Body of pancreas (tissue), 4 donors: ENCODE measurements at regions not wholly inside any gene's neighbourhood (a gene's known extent, or its start where the extent isn't known, plus 50 kb on each side); places are given as distances from the start of the nearest gene placed in this dataset.
"Not testable (repeated sequence)": the region's sequence is repeated elsewhere in the genome, so short reads cannot be mapped to it uniquely, and the experiment has no call there.

Experiments used
- ATAC-seq: fragments of 150-250 bp; one replicate; pipeline ENCODE4 v1.9.1; 2016
- DNase-seq, 4 donors: peaks; one replicate each; pipeline ENCODE4 v3.0.0-alpha.2; 2019
- H3K27ac ChIP-seq, 4 donors: fragments of 200-600 bp; sonication (generic); 1 replicate in 3 of 4; 2 replicates in 1 of 4; pipeline versions ENCODE4 v1.5.1 to v1.6.1; 2016 to 2019; ENCODE audit warnings: mild to moderate bottlenecking in 1 of 4, mixed read lengths in 1 of 4, moderate library complexity in 1 of 4
- H3K27me3 ChIP-seq, 2 donors: fragments of 200-600 bp; sonication (generic); one replicate each; pipeline ENCODE4 v1.6.0; 2016; ENCODE audit warnings: mild to moderate bottlenecking in 1 of 2
- H3K36me3 ChIP-seq, 2 donors: fragments of 200-600 bp; sonication (generic); replicated peaks in 1 of 2; 2 replicates each; pipeline ENCODE4 v1.5.1; 2016; ENCODE audit warnings: low read depth in 2 of 2; ENCODE audit not compliant: insufficient read depth in 1 of 2
- H3K4me1 ChIP-seq: fragments of 200-600 bp; sonication (generic); one replicate; pipeline ENCODE4 v1.6.0; 2016
- H3K4me3 ChIP-seq, 2 donors: fragments of 200-600 bp; sonication (generic); 1 replicate in 1 of 2; 2 replicates in 1 of 2; pipeline ENCODE4 v1.5.1; 2016 to 2019
- H3K9me3 ChIP-seq, 3 donors: fragments of 200-600 bp; sonication (generic); 1 replicate in 2 of 3; 2 replicates in 1 of 3; pipeline ENCODE4 v1.5.1; 2016
- CTCF ChIP-seq, 7 experiments: fragments of 450-650 bp in 4 of 7; fragments of 200-600 bp in 3 of 7; sonication (generic) in 3 of 7; IDR thresholded peaks; one replicate each; pipeline ENCODE4 v1.5.1; 2016 to 2019; ENCODE audit warnings: antibody characterized with exemption in 7 of 7
- POLR2A ChIP-seq, 3 donors: fragments of 450-650 bp; IDR thresholded peaks; one replicate each; pipeline ENCODE4 v1.6.1; 2016; ENCODE audit warnings: antibody characterized with exemption in 3 of 3, mild to moderate bottlenecking in 2 of 3
- WGBS, 2 donors: methylation state at CpG; one replicate each; pipeline ENCODE4 v1.1.5; 2017; 5-methylcytosine and 5-hydroxymethylcytosine counted together
- intact Hi-C: fragments of 100-400 bp; cut with DNase I; formaldehyde crosslinking; loops from one replicate; pipeline ENCODE4 v1.15.1; 2023

- 78 to 83% methylated on average over 1 of the region's 1 CpG for WGBS, 2 donors
- H3K27ac ChIP-seq = no peak overlapping the region
- TF ChIP-seq POLR2A (IDR thresholded peaks at IDR 0.05) (no peak), CTCF (IDR thresholded peaks at IDR 0.05) (no peak)
- ATAC-seq (no peak), DNase-seq (no peak)
- no peaks in the 10 kb centered on the region for H3K9me3 ChIP-seq
- H3K27me3 ChIP-seq = no peaks in the 10 kb centered on the region
- H3K4me1 ChIP-seq = no peaks in the 10 kb centered on the region
- H3K36me3 ChIP-seq = no peaks in the 10 kb centered on the region
- intact Hi-C loops = no loop called here
- H3K4me3 ChIP-seq = no peak overlapping the region
Observed at GRCh38 chr5:87136733-87137132, 130.9 kb upstream of the RASA1 start.

GRCh38 chr5:87137283-87137682 lies 130.4 kb upstream of the RASA1 start:
- no peak for TF ChIP-seq POLR2A (IDR thresholded peaks at IDR 0.05)
- TF ChIP-seq CTCF (IDR thresholded peaks at IDR 0.05) = no peak
- Histone ChIP-seq H3K27ac (no peak overlapping the region), H3K36me3 (no peaks in the 10 kb centered on the region), H3K4me3 (no peak overlapping the region), H3K27me3 (no peaks in the 10 kb centered on the region), H3K4me1 (no peaks in the 10 kb centered on the region), H3K9me3 (no peaks in the 10 kb centered on the region)
- 78 to 86% methylated on average over 3 of the region's 3 CpGs for WGBS, 2 donors
- DNase-seq = peak in 1 of 4 donors; percentile 5
- intact Hi-C loops = no loop called here
- no peak for ATAC-seq

- H3K9me3 ChIP-seq = no peaks in the 10 kb centered on the region
- no peak for TF ChIP-seq POLR2A (IDR thresholded peaks at IDR 0.05)
- no peak for TF ChIP-seq CTCF (IDR thresholded peaks at IDR 0.05)
- H3K36me3 ChIP-seq = no peaks in the 10 kb centered on the region
- no peaks in the 10 kb centered on the region for H3K4me1 ChIP-seq
- 41 to 49% methylated on average over 2 of the region's 2 CpGs for WGBS, 2 donors
- DNase-seq = no peak
- H3K4me3 ChIP-seq = no peak overlapping the region
- H3K27ac ChIP-seq = no peak overlapping the region
- intact Hi-C loops = no loop called here
- no peaks in the 10 kb centered on the region for H3K27me3 ChIP-seq
- ATAC-seq = no peak
Observed at GRCh38 chr5:87138091-87138805, 129.4 kb upstream of the RASA1 start.

GRCh38 chr5:87139795-87140194 lies 127.9 kb upstream of the RASA1 start:
- no peaks in the 10 kb centered on the region for H3K4me1 ChIP-seq
- H3K9me3 ChIP-seq = no peaks in the 10 kb centered on the region
- H3K27me3 ChIP-seq = no peaks in the 10 kb centered on the region
- DNase-seq = no peak
- intact Hi-C loops = no loop called here
- no peak for ATAC-seq
- no peak overlapping the region for H3K4me3 ChIP-seq
- no peak for TF ChIP-seq POLR2A (IDR thresholded peaks at IDR 0.05)
- TF ChIP-seq CTCF (IDR thresholded peaks at IDR 0.05) = no peak
- no peaks in the 10 kb centered on the region for H3K36me3 ChIP-seq
- no peak overlapping the region for H3K27ac ChIP-seq

- Histone ChIP-seq H3K4me1 (no peaks in the 10 kb centered on the region), H3K4me3 (no peak overlapping the region), H3K27me3 (no peaks in the 10 kb centered on the region), H3K36me3 (no peaks in the 10 kb centered on the region), H3K27ac (no peak overlapping the region), H3K9me3 (no peaks in the 10 kb centered on the region)
- TF ChIP-seq POLR2A (IDR thresholded peaks at IDR 0.05) (no peak), CTCF (IDR thresholded peaks at IDR 0.05) (no peak)
- ATAC-seq (no peak), DNase-seq (no peak)
- WGBS, 2 donors = 58 to 75% methylated on average over 1 of the region's 1 CpG
- intact Hi-C loops = no loop called here
Observed at GRCh38 chr5:87141544-87141943, 126.1 kb upstream of the RASA1 start.

- ATAC-seq, H3K4me1 ChIP-seq, H3K36me3 ChIP-seq, H3K27me3 ChIP-seq, H3K27ac ChIP-seq, H3K9me3 ChIP-seq, intact Hi-C loops, H3K4me3 ChIP-seq, DNase-seq: not testable (repeated sequence)
- 43 to 50% methylated on average over 1 of the region's 1 CpG for WGBS, 2 donors
Observed at GRCh38 chr5:87145853-87146252, 121.8 kb upstream of the RASA1 start.
